Mesenchymal stem cell (in vitro differentiated cells and primary cell): ENCODE measurements at regions not wholly inside any gene's neighbourhood (a gene's known extent, or its start where the extent isn't known, plus 50 kb on each side); places are given as distances from the start of the nearest gene placed in this dataset.

Source experiments
- DNase-seq: peaks from one replicate; pipeline ENCODE4 v3.0.0-alpha.2; 2013
- H2AFZ ChIP-seq: one replicate; pipeline ENCODE4 v1.6.1; 2013; ENCODE audit warnings: low read depth, mild to moderate bottlenecking, control low read depth, inconsistent platforms, low read length, moderate library complexity
- H2AK5ac ChIP-seq: 2 replicates; pipeline ENCODE4 v1.6.1; 2013; ENCODE audit warnings: low read length, moderate library complexity, mild to moderate bottlenecking, inconsistent platforms; ENCODE audit not compliant: severe bottlenecking
- H2BK120ac ChIP-seq: one replicate; pipeline ENCODE4 v1.6.1; 2013; ENCODE audit warnings: low read depth, mild to moderate bottlenecking, inconsistent platforms, low read length, moderate library complexity
- H2BK12ac ChIP-seq, 2 experiments: one replicate each; pipeline ENCODE4 v1.6.1; 2013; ENCODE audit warnings: inconsistent platforms in 2 of 2, low read length in 2 of 2, mild to moderate bottlenecking in 2 of 2, moderate library complexity in 2 of 2, control low read depth in 1 of 2
- H2BK15ac ChIP-seq: one replicate; pipeline ENCODE4 v1.6.1; 2013; ENCODE audit warnings: mild to moderate bottlenecking, low read depth, inconsistent platforms; ENCODE audit not compliant: poor library complexity, severe bottlenecking
- H2BK5ac ChIP-seq: 2 replicates; pipeline ENCODE4 v1.6.1; 2013; ENCODE audit warnings: low read depth, mild to moderate bottlenecking, low read length, control low read depth, inconsistent platforms; ENCODE audit not compliant: poor library complexity, severe bottlenecking
- H3K14ac ChIP-seq, 2 experiments: one replicate each; pipeline ENCODE4 v1.6.1; 2013; ENCODE audit warnings: inconsistent platforms in 2 of 2, low read length in 2 of 2, control low read depth in 1 of 2, mild to moderate bottlenecking in 1 of 2, moderate library complexity in 1 of 2
- H3K18ac ChIP-seq, 2 experiments: one replicate each; pipeline ENCODE4 v1.6.1; 2013; ENCODE audit warnings: inconsistent platforms in 2 of 2, low read length in 2 of 2, control low read depth in 1 of 2, low read depth in 1 of 2, mild to moderate bottlenecking in 1 of 2
- H3K23ac ChIP-seq, 2 experiments: one replicate each; pipeline ENCODE4 v1.6.1; 2013; ENCODE audit warnings: inconsistent platforms in 2 of 2, low read length in 2 of 2, mild to moderate bottlenecking in 2 of 2, moderate library complexity in 2 of 2, control low read depth in 1 of 2
- H3K27ac ChIP-seq: 2 replicates; pipeline ENCODE4 v1.5.1; 2013; ENCODE audit warnings: mild to moderate bottlenecking, moderate library complexity, low read length, control low read depth, inconsistent platforms; ENCODE audit not compliant: poor library complexity, severe bottlenecking
- H3K27me3 ChIP-seq, 2 experiments: 2 replicates each; pipeline versions ENCODE4 v1.6.1 to v1.7.0; 2013; ENCODE audit warnings: low read length in 2 of 2, mild to moderate bottlenecking in 2 of 2, moderate library complexity in 2 of 2, control low read depth in 1 of 2, inconsistent platforms in 1 of 2; ENCODE audit not compliant: control insufficient read depth in 1 of 2, insufficient read depth in 1 of 2
- H3K36me3 ChIP-seq, 2 experiments: 2 replicates each; pipeline versions ENCODE4 v1.6.1 to v1.7.0; 2013; ENCODE audit warnings: low read length in 2 of 2, control low read depth in 1 of 2, inconsistent platforms in 1 of 2, low read depth in 1 of 2, mild to moderate bottlenecking in 1 of 2; ENCODE audit not compliant: insufficient read depth in 2 of 2, control insufficient read depth in 1 of 2
- H3K4ac ChIP-seq, 2 experiments: one replicate each; pipeline ENCODE4 v1.6.1; 2013; ENCODE audit warnings: inconsistent platforms in 2 of 2, low read length in 2 of 2, mild to moderate bottlenecking in 2 of 2, moderate library complexity in 2 of 2, control low read depth in 1 of 2, low read depth in 1 of 2
- H3K4me1 ChIP-seq: 2 replicates; pipeline ENCODE4 v1.6.1; 2013; ENCODE audit warnings: low read depth, low read length, control low read depth; ENCODE audit not compliant: control insufficient read depth, insufficient read depth
- H3K4me2 ChIP-seq: 2 replicates; pipeline ENCODE4 v1.6.1; 2013; ENCODE audit warnings: low read length, mild to moderate bottlenecking, inconsistent platforms; ENCODE audit not compliant: poor library complexity, severe bottlenecking
- H3K4me3 ChIP-seq, 2 experiments: 2 replicates each; pipeline versions ENCODE4 v1.5.1 to v1.7.0; 2013; ENCODE audit warnings: low read length in 2 of 2, mild to moderate bottlenecking in 2 of 2, control low read depth in 1 of 2, low read depth in 1 of 2; ENCODE audit not compliant: insufficient read depth in 1 of 2
- H3K79me1 ChIP-seq: replicated peaks from 2 replicates; pipeline ENCODE4 v1.6.1; 2013; ENCODE audit warnings: mild to moderate bottlenecking, control low read depth, low read length, inconsistent platforms; ENCODE audit not compliant: poor library complexity, severe bottlenecking
- H3K9ac ChIP-seq: 2 replicates; pipeline ENCODE4 v1.7.0; 2013; ENCODE audit warnings: mild to moderate bottlenecking, low read length, moderate library complexity
- H3K9me3 ChIP-seq: 2 replicates; pipeline ENCODE4 v1.7.0; 2013; ENCODE audit warnings: mild to moderate bottlenecking, low read length; ENCODE audit not compliant: control insufficient read depth
- H4K8ac ChIP-seq: one replicate; pipeline ENCODE4 v1.6.1; 2013; ENCODE audit warnings: inconsistent platforms, mild to moderate bottlenecking, low read length, moderate library complexity
- H4K91ac ChIP-seq: one replicate; pipeline ENCODE4 v1.6.1; 2013; ENCODE audit warnings: mild to moderate bottlenecking, low read length, inconsistent platforms
- WGBS: methylation state at CpG from one replicate; pipeline ENCODE4 v1.1.7; 2013; ENCODE audit warnings: mixed read lengths; 5-methylcytosine and 5-hydroxymethylcytosine counted together

DNA sequence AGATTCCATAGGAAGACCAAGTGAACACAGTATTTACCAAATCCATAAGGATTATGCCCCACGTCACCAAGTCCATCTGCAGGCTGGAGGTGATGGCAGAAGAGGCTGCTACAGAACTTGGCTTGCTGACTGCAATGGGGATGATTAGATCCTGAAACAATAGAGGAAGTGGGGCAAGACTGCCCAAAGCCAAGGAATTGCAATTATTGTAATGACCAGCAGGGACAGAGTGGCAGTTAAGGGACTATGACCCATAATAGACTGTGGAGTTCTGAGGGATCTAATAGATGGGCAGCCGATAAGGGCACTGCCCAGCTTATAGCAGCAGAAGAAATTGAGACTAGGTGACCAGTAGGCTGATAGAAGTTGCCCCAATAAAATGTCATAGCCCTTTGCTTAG is 108.4 kb downstream of the MINAR1 start:
- Histone ChIP-seq H3K18ac (no peak overlapping the region), H4K91ac (no peak overlapping the region), H3K4me1 (no peaks in the 10 kb centered on the region), H2BK5ac (no peak overlapping the region), H2BK15ac (no peak overlapping the region), H3K9ac (no peak overlapping the region), H4K8ac (no peak overlapping the region), H2AK5ac (no peak overlapping the region), H3K14ac (no peak overlapping the region), H3K79me1 (no peaks in the 10 kb centered on the region), H3K23ac (no peak overlapping the region), H2AFZ (no peak overlapping the region), H3K4ac (no peak overlapping the region), H3K27me3 (no peaks in the 10 kb centered on the region), H3K36me3 (no peaks in the 10 kb centered on the region), H2BK120ac (no peak overlapping the region), H2BK12ac (no peak overlapping the region), H3K27ac (no peak overlapping the region), H3K9me3 (no peaks in the 10 kb centered on the region), H3K4me2 (no peak overlapping the region), H3K4me3 (no peak overlapping the region)
- WGBS = 80% methylated on average over 2 of the region's 2 CpGs
- no peak for DNase-seq

DNA sequence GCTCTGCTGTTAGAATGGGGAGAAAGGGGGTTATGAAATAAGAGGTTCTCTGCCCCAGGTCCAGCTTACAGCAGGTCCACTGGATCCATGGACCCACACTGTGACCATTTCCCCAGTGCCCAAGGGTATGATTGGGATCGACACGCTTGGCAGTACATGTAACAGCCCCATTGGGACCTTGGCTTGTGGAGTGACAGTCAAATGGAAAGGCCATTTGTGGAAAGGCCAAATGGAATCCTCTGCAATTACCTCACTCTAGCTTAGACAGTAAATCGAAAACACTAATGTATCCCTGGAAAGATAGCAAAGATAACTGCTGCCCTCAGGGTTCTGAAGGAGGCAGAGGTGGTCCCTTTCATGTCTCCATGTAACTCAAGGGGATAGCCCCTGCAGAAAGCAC is 109.1 kb downstream of the MINAR1 start:
- Histone ChIP-seq H3K4me2 (no peak overlapping the region), H3K27ac (no peak overlapping the region), H3K4me3 (no peak overlapping the region), H4K91ac (no peak overlapping the region), H3K36me3 (no peaks in the 10 kb centered on the region), H3K9me3 (no peaks in the 10 kb centered on the region), H3K14ac (no peak overlapping the region), H2BK15ac (no peak overlapping the region), H2BK5ac (no peak overlapping the region), H3K27me3 (no peaks in the 10 kb centered on the region), H3K79me1 (no peaks in the 10 kb centered on the region), H3K9ac (no peak overlapping the region), H2AK5ac (no peak overlapping the region), H2AFZ (no peak overlapping the region), H3K4me1 (no peaks in the 10 kb centered on the region), H3K18ac (no peak overlapping the region), H2BK12ac (no peak overlapping the region), H2BK120ac (no peak overlapping the region), H4K8ac (no peak overlapping the region), H3K4ac (no peak overlapping the region), H3K23ac (no peak overlapping the region)
- no peak for DNase-seq
- 79% methylated on average over 3 of the region's 3 CpGs for WGBS

DNA sequence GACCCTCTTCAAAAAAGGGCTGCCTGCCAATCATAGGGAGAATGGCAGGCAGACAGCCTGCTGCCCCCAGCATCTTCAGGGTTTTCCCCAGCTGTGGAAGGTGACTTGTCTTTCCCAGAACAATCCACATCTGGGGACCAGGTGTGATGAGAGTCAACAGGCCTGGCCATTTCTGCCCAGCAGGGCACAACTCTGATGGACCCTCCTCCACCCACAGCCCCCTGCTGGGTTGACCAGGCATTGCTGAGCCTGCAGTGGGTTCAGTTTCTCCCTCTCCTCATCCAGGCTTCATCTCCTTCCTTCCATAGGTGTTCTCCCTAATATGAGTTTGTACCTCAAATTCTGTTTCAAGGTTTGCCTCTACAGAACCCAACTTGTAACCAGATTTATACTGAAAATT is 111.0 kb downstream of the MINAR1 start:
- no peak overlapping the region for H3K9ac ChIP-seq
- H3K36me3 ChIP-seq = no peaks in the 10 kb centered on the region

DNA sequence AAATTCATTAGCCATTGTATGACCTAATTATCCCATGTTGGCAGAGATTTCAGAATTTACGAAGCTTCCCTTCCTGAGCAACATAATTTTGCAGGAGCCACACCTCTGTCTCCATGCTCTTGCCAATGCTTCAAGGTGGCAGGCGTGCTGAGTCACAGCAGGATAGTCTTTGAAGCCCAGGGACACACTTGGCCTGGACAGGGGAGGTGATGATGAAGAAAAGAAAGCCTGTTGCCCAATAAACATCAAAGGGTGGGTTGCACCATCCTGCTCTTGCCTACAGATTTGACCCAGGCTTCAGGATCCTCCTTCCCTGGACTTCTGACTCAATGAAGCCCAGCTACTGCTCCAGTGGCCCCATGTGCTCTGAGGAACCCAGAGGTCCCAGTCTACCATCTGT is 117.1 kb downstream of the MINAR1 start:
- H4K91ac ChIP-seq = no peak overlapping the region
- DNase-seq = no peak
- H2AK5ac ChIP-seq = no peak overlapping the region
- no peaks in the 10 kb centered on the region for H3K9me3 ChIP-seq
- no peaks in the 10 kb centered on the region for H3K36me3 ChIP-seq
- no peak overlapping the region for H2BK120ac ChIP-seq
- WGBS = 78% methylated on average over 2 of the region's 2 CpGs
- no peak overlapping the region for H2BK15ac ChIP-seq
- no peak overlapping the region for H3K27ac ChIP-seq
- no peaks in the 10 kb centered on the region for H3K4me1 ChIP-seq
- no peak overlapping the region for H4K8ac ChIP-seq
- no peak overlapping the region for H3K4me3 ChIP-seq
- no peak overlapping the region for H3K9ac ChIP-seq
- no peak overlapping the region for H3K4ac ChIP-seq
- H2AFZ ChIP-seq = no peak overlapping the region
- H3K23ac ChIP-seq = no peak overlapping the region
- no peak overlapping the region for H3K18ac ChIP-seq
- no peak overlapping the region for H3K4me2 ChIP-seq
- H3K14ac ChIP-seq = no peak overlapping the region
- no peaks in the 10 kb centered on the region for H3K79me1 ChIP-seq
- H2BK12ac ChIP-seq = no peak overlapping the region
- peaks cover 0 to 6% of the 10 kb centered on the region in 2 experiments for H3K27me3 ChIP-seq
- H2BK5ac ChIP-seq = no peak overlapping the region

More for the DNA sequence above, 111.0 kb downstream of the MINAR1 start:
- no peak for DNase-seq
- no peaks in the 10 kb centered on the region for H3K79me1 ChIP-seq
- no peak overlapping the region for H3K4me2 ChIP-seq
- H3K9me3 ChIP-seq = no peaks in the 10 kb centered on the region
- H2AFZ ChIP-seq = no peak overlapping the region
- no peak overlapping the region for H3K14ac ChIP-seq
- no peaks in the 10 kb centered on the region for H3K4me1 ChIP-seq
- H3K27ac ChIP-seq = no peak overlapping the region
- no peak overlapping the region for H3K23ac ChIP-seq
- no peak overlapping the region for H2BK5ac ChIP-seq
- no peak overlapping the region for H4K91ac ChIP-seq
- no peak overlapping the region for H2BK12ac ChIP-seq
- no peak overlapping the region for H2AK5ac ChIP-seq
- H2BK15ac ChIP-seq = no peak overlapping the region
- H3K18ac ChIP-seq = no peak overlapping the region
- no peak overlapping the region for H3K4ac ChIP-seq
- no peak overlapping the region for H4K8ac ChIP-seq
- no peak overlapping the region for H2BK120ac ChIP-seq
- H3K4me3 ChIP-seq = no peak overlapping the region
- H3K27me3 ChIP-seq = no peaks in the 10 kb centered on the region
